Stimulated activated CD8-positive, alpha-beta memory T cell treated with anti-CD3 and anti-CD28 coated beads, Interleukin-15, amount 100 ng/mL, for 24 hours (primary cell): ENCODE measurements at regions not wholly inside any gene's neighbourhood (a gene's known extent, or its start where the extent isn't known, plus 50 kb on each side); places are given as distances from the start of the nearest gene placed in this dataset.

Source experiments
- DNase-seq: peaks from one replicate; pipeline ENCODE4 v3.0.0-alpha.2; 2020; ENCODE audit warnings: low read depth

- DNase-seq = no peak
These were observed 236.2 kb upstream of the KLF14 start for GRCh38 chr7:130970196-130970595.

DNA sequence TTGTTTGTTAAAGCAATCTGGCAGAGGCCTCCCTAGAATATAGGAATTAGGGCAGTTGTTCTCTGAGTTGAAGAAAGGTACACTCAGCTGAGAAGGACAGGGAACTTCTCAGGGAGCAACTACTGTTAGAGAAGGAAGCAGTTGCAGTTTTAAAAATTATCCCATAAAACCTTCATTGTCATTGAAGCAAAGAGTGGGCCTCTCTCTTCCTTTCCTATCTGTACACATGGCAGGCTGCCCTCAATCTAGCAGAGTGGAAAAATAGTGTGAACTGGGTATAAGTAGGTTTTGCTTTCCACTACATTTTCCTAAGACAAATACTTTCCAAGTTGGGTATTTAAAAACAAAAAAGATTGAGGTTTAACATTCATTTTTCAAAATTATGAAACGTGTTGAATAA is 236.7 kb upstream of the KLF14 start:
- DNase-seq = no peak

DNA sequence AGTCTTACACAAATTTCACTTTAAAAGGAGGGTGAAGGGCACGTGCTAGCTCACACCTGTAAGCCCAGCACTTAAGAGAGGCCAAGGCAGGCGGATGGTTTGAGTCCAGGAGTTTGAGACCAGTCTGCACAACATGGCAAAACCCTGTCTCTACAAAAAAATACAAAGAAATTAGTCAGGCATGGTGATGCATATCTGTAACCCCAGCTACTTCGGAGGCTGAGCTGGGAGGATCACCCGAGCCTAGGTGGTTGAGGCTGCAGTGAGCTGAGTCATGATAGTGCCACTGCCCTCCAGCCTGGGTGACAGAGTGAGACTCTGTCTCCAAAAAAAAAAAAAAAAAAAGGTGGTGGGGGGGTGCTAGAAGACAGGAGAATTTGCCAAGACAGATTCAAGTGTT is 237.3 kb upstream of the KLF14 start:
- no peak for DNase-seq

DNA sequence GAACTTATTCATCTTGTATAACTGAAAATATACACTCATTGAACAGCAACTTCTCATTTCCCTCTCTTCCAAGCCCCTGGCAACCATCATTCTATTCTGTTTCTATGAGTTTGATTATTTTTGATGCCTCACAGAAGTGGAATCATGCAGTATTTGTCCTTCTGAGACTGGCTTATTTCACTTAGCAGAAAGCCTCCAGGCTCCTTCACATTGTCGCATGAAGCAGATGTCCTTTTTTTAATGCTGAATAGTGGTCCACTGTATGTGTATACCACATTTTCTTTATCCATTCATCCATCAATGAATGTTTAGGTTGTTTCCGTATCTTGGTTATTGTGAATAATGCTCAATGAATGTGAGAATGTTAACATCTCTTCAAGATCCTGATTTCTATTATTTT is 238.2 kb upstream of the KLF14 start:
- DNase-seq = no peak

GRCh38 chr7:130973637-130974036 is 239.6 kb upstream of the KLF14 start:
- DNase-seq = no peak

DNA sequence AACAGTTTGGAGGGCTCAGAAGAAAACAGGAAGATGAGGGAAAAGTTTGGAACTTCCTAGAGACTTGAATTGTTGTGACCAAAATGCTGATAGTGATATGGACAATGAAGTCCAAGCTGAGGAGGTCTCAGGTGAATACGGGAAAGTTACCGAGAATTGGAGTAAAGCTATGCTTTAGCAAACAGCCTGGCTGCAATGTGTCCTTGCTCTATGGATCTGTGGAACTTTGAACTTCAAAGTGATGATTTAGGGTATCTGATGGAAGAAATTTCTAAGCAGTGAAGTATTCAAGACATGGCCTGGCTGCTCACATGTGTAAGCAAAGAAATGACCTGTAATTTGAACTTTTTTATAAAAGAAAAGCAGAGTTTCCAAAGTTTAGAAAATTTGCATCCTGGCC is 240.2 kb upstream of the KLF14 start:
- no peak for DNase-seq

DNA sequence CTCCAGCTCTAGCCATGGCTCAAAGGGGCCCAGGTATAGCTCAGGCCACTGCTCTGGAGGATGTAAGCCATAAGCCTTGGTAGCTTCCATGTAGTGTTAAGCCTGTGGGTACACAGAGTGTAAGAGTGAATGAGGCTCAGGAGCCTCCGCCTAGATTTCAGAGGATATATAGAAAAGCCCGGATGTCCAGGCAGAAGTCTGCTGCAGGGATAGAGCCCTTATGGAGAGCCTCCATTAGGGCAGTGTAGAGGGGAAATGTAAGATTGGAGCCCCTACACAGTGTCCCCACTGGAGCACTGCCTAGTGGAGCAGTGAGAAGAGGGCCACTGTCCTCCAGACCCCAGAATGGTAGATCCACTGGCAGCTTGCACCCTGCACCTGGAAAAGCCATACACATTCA is 240.8 kb upstream of the KLF14 start:
- DNase-seq = no peak

DNA sequence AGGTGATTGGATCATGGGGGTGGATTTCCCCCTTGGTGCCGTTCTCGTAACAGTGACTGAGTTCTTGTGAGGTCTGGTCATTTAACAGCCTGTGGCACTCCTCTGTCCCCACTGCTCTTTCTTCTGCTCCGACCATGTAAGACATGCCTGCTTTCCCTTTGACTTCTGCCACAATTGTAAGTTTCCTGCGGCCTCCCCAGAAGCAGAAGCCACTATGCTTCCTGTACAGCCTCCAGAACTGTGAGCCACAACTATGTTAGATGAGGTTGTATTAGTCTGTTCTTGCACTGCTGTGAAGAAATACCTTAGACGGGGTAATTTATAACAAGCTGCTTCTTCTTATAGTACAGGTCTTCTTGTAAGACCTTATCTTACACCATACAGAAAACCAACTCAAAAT is 241.7 kb upstream of the KLF14 start:
- DNase-seq = no peak

DNA sequence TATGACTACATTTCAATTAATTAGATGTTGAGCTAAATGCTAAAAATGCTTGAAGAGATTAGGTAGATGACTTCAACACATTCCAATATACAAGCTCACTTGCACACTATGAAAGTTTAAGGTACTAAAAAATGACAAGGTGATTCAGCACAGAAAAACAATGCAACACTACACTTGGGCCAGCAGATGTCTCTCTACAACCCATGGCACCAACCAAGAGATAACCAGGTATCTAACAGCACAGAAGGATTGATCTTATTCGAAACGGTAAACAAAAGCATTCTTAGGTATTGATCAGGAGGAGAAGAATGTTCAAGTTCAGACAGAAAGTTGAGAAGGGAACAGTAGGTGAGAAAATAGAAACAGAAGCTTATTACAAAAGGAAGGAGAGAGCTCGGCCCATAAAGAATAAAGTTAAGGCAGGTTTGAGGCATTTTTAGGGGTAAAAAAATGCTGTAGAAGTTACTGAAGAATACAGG is 248.2 kb upstream of the KLF14 start:
- DNase-seq = no peak

DNA sequence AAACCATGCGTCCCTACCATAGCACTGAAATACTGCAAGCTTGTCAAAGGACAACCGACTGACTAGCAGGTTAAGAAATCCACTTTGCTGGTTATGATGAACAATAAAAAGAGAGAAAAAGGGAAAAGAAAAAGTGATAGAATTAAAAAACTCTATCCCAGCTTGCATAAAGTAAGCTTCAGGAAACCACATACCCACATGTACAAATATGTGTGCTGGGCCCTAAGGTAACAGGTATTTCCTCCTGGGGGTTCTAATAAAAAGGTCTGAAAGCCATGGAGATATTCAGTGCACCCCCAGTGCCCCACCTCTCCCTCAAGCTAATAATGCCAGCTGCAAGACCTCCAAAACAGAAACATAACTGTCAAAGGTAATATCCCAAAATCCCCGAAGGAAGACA is 248.6 kb upstream of the KLF14 start:
- DNase-seq = no peak

- DNase-seq = no peak
These were observed 251.4 kb upstream of the KLF14 start for GRCh38 chr7:130985361-130985760.

DNA sequence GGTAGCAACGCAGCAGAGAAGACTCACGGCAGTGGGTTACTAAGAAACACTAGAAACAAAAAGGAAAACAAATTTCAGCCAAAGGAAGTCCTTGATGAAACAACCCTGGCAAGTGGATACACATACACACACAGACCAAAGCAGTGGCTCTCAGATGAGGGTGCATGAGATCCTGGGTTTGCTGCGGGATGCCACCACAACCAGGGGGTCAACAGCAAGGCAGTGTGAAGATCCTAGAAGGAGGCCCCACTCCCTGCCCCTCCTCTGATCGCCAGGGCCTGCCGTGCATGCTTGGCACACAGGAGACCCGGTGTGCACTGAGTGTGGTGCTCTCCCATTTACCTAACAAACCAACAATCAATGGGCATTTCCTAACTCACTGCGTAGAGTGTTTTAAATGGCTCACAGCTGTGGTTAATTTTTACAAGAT is 252.3 kb upstream of the KLF14 start:
- DNase-seq = no peak

DNA sequence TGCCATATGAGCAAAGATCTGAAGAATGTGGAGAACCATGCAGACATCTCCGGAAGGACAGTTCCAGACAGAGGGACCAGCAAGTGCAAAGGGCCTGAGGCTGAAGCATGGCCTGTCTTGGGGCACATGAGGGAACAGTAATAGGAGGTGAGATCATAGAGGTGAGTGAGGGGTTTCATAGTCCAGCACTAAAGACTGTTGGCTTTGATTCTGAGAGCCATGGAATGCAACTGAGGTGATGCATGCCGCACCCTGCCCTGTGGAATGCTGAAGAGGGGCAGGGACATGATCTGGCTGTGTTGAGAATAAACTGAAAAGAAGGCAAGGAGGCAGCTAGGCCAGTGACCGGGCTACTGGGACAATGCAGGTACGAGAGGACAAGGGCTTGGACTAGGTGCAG is 253.1 kb upstream of the KLF14 start:
- DNase-seq = no peak

GRCh38 chr7:130988443-130988842 is 254.4 kb upstream of the KLF14 start:
- no peak for DNase-seq

DNA sequence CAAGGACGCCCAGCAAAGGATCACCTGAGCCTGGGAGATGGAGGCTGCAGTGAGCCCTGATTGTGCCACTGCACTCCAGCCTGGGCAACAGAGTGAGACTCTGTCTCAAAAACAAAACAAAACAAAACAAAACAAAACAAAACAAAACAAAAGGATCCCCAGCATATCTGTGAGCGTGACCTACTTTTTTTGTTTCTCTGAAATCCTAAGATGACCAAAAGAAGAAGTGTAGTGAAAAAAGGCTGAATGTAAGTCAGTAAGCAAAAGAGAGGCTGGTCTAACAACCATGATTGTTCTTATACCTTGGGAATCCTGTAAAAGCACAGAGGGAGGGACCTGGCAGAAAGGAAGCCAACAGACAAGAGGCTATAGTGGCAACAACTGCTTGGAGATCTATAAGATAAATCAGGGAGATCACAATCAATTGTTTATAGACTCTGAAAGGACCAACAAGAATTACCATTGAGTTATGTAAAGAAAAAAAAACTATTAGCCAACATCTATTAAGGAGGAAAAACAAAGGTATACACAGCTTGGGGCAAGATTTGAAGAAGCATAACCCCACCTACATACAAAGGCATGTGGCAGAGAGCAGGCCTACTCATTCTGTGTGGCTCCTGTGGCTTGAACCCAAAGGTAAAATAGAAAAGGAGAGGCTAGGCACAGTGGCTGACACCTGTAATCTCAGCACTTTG is 255.2 kb upstream of the KLF14 start:
- no peak for DNase-seq

- DNase-seq = no peak
These were observed 256.3 kb upstream of the KLF14 start for GRCh38 chr7:130990178-130990832.

GRCh38 chr7:130993671-130994365 is 259.8 kb upstream of the KLF14 start:
- DNase-seq = no peak

DNA sequence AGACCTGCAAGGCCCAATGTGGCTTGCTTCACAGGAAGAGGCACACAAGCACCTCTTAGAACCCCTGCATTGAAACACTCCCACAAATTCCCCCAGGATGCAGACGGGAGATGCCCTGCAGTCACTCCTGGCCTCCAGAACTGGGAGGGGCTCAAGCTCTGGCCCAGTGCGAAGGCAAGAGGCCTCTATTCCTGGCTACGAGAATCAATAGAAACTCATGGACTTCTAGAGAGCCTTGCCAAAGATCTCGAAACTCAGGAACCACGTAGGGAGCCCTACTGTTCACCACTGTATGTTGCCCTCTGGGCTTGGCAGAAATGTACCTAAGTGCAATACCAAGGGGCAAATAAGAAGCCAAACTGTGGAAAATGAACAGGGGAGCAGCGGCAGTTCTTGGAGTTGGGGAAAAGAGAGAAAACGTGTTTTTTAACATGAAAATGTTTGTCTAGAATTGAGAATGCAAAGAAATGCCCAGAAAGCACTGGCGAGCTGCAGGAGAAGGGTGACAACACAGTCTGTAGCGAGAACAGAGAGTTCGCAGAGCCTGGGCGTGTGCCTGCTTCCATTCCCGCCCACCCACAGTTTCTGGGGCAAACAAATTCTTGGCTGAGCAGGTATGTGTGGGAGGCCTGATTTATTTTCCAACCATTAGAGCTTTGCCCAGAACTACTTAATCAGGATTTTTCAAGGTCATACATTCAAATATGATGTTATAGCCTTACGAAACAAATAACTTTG is 260.5 kb upstream of the KLF14 start:
- no peak for DNase-seq

GRCh38 chr7:130995252-130996081 is 261.5 kb upstream of the KLF14 start:
- no peak for DNase-seq

- DNase-seq = no peak
These were observed 262.3 kb upstream of the KLF14 start for GRCh38 chr7:130996205-130996832.

- DNase-seq = no peak
These were observed 262.8 kb upstream of the KLF14 start for GRCh38 chr7:130996833-130997231.
